Body of pancreas (tissue), 4 donors: ENCODE measurements at regions not wholly inside any gene's neighbourhood (a gene's known extent, or its start where the extent isn't known, plus 50 kb on each side); places are given as distances from the start of the nearest gene placed in this dataset.

Experiments
- POLR2A ChIP-seq, 3 donors: fragments of 450-650 bp; IDR thresholded peaks; one replicate each; pipeline ENCODE4 v1.6.1; 2016; ENCODE audit warnings: antibody characterized with exemption in 3 of 3, mild to moderate bottlenecking in 2 of 3
- TF ChIP-seq, protein P1 (sequence below), 7 experiments: fragments of 450-650 bp in 4 of 7; fragments of 200-600 bp in 3 of 7; sonication (generic) in 3 of 7; IDR thresholded peaks; one replicate each; pipeline ENCODE4 v1.5.1; 2016 to 2019; ENCODE audit warnings: antibody characterized with exemption in 7 of 7

DNA sequence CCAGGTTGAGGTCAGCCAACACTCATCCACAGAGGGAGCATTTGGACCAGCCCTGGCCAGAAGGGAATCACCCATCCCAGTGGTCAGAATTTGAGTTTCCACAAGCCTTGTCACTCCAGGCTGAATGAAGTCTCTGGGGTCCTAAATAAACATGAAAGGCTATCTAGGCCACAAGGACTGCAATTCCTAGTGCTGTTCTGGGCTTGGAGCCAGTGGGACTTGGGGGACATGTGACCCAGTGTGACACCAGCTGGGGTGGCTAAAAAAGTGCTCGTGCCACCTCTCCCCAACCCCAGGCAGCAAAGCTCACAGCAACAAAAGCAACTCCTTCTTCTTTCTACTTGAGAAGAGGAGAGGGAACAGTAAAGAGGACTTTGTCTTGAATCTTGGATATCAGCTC lies 91.7 kb downstream of the MDH1 start:
- TF ChIP-seq, protein P1, sequence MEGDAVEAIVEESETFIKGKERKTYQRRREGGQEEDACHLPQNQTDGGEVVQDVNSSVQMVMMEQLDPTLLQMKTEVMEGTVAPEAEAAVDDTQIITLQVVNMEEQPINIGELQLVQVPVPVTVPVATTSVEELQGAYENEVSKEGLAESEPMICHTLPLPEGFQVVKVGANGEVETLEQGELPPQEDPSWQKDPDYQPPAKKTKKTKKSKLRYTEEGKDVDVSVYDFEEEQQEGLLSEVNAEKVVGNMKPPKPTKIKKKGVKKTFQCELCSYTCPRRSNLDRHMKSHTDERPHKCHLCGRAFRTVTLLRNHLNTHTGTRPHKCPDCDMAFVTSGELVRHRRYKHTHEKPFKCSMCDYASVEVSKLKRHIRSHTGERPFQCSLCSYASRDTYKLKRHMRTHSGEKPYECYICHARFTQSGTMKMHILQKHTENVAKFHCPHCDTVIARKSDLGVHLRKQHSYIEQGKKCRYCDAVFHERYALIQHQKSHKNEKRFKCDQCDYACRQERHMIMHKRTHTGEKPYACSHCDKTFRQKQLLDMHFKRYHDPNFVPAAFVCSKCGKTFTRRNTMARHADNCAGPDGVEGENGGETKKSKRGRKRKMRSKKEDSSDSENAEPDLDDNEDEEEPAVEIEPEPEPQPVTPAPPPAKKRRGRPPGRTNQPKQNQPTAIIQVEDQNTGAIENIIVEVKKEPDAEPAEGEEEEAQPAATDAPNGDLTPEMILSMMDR (IDR thresholded peaks at IDR 0.05), result no peak
- no peak for TF ChIP-seq POLR2A (IDR thresholded peaks at IDR 0.05)
